H9 (cell line): ENCODE measurements at regions not wholly inside any gene's neighbourhood (a gene's known extent, or its start where the extent isn't known, plus 50 kb on each side); places are given as distances from the start of the nearest gene placed in this dataset.

ENCODE experiments used
- DNase-seq: peaks from one replicate; pipeline ENCODE4 v3.0.0-alpha.2; 2017
- H2AFZ ChIP-seq: one replicate; pipeline ENCODE4 v1.6.1; 2013; ENCODE audit warnings: mild to moderate bottlenecking, low read length, control low read depth, moderate library complexity
- H2AK5ac ChIP-seq: 2 replicates; pipeline ENCODE4 v1.6.1; 2013; ENCODE audit warnings: low read length, control low read depth, mixed read lengths; ENCODE audit not compliant: insufficient read length
- H2BK120ac ChIP-seq: one replicate; pipeline ENCODE4 v1.6.1; 2013; ENCODE audit warnings: low read depth, mild to moderate bottlenecking, low read length, control low read depth, inconsistent platforms; ENCODE audit not compliant: poor library complexity, severe bottlenecking
- H2BK12ac ChIP-seq: 2 replicates; pipeline ENCODE4 v1.6.1; 2013; ENCODE audit warnings: low read length, control low read depth, mixed read lengths, low read depth; ENCODE audit not compliant: insufficient read length
- H2BK15ac ChIP-seq: 2 replicates; pipeline ENCODE4 v1.6.1; 2013; ENCODE audit warnings: low read depth, low read length, control low read depth
- H2BK20ac ChIP-seq: one replicate; pipeline ENCODE4 v1.6.1; 2013; ENCODE audit warnings: low read depth, mild to moderate bottlenecking, low read length, control low read depth, inconsistent platforms; ENCODE audit not compliant: poor library complexity, severe bottlenecking
- H2BK5ac ChIP-seq: 2 replicates; pipeline ENCODE4 v1.6.1; 2013; ENCODE audit warnings: low read length, control low read depth, mixed read lengths; ENCODE audit not compliant: insufficient read length
- H3K14ac ChIP-seq: 2 replicates; pipeline ENCODE4 v1.6.1; 2013; ENCODE audit warnings: low read length, control low read depth; ENCODE audit not compliant: insufficient read depth
- H3K18ac ChIP-seq: 2 replicates; pipeline ENCODE4 v1.6.1; 2013; ENCODE audit warnings: low read depth, mild to moderate bottlenecking, mixed read lengths, low read length, control low read depth; ENCODE audit not compliant: insufficient read length
- H3K23ac ChIP-seq: 2 replicates; pipeline ENCODE4 v1.6.1; 2013; ENCODE audit warnings: low read length, control low read depth, mixed read lengths, low read depth; ENCODE audit not compliant: insufficient read length
- H3K23me2 ChIP-seq: 2 replicates; pipeline ENCODE4 v1.6.1; 2013; ENCODE audit warnings: low read depth, mild to moderate bottlenecking, mixed read lengths, low read length, control low read depth; ENCODE audit not compliant: insufficient read length, poor library complexity, severe bottlenecking
- H3K27ac ChIP-seq: 2 replicates; pipeline ENCODE4 v1.5.1; 2013; ENCODE audit warnings: low read length, control low read depth, mixed read lengths, low read depth; ENCODE audit not compliant: insufficient read length
- H3K27me3 ChIP-seq: 2 replicates; pipeline ENCODE4 v1.6.1; 2013; ENCODE audit warnings: low read length, control low read depth, inconsistent platforms; ENCODE audit not compliant: insufficient read depth
- H3K4ac ChIP-seq: 2 replicates; pipeline ENCODE4 v1.6.1; 2013; ENCODE audit warnings: low read depth, mild to moderate bottlenecking, control low read depth, inconsistent platforms, low read length, moderate library complexity
- H3K4me1 ChIP-seq: 2 replicates; pipeline ENCODE4 v1.6.1; 2013; ENCODE audit warnings: low read length, control low read depth, inconsistent platforms; ENCODE audit not compliant: insufficient read depth
- H3K4me2 ChIP-seq: 2 replicates; pipeline ENCODE4 v1.6.1; 2013; ENCODE audit warnings: low read length, control low read depth, mixed read lengths; ENCODE audit not compliant: insufficient read length, insufficient read depth
- H3K56ac ChIP-seq: 2 replicates; pipeline ENCODE4 v1.6.1; 2013; ENCODE audit warnings: low read depth, mild to moderate bottlenecking, mixed read lengths, low read length, control low read depth; ENCODE audit not compliant: insufficient read length
- H3K79me1 ChIP-seq: 2 replicates; pipeline ENCODE4 v1.6.1; 2013; ENCODE audit warnings: low read depth, mild to moderate bottlenecking, moderate library complexity, low read length, control low read depth, inconsistent platforms; ENCODE audit not compliant: insufficient read depth, poor library complexity, severe bottlenecking
- H3K79me2 ChIP-seq: 2 replicates; pipeline ENCODE4 v1.6.1; 2013; ENCODE audit warnings: low read length, control low read depth, inconsistent platforms; ENCODE audit not compliant: insufficient read depth
- H3K9ac ChIP-seq: 2 replicates; pipeline ENCODE4 v1.6.1; 2013; ENCODE audit warnings: low read length, control low read depth, mixed read lengths; ENCODE audit not compliant: insufficient read length; ENCODE audit errors: extremely low read depth
- H3K9me3 ChIP-seq: one replicate; pipeline ENCODE4 v1.6.1; 2013; ENCODE audit warnings: low read depth, low read length, inconsistent platforms; ENCODE audit not compliant: control insufficient read depth
- H3T11ph ChIP-seq: one replicate; pipeline ENCODE4 v1.6.1; 2013; ENCODE audit warnings: mild to moderate bottlenecking, low read length, control low read depth, inconsistent platforms
- H4K20me1 ChIP-seq: one replicate; pipeline ENCODE4 v1.6.1; 2013; ENCODE audit not compliant: control insufficient read depth, insufficient read length, insufficient read depth
- H4K5ac ChIP-seq: 2 replicates; pipeline ENCODE4 v1.6.1; 2013; ENCODE audit warnings: low read depth, mild to moderate bottlenecking, mixed read lengths, low read length, control low read depth; ENCODE audit not compliant: insufficient read length
- H4K8ac ChIP-seq: replicated peaks from 2 replicates; pipeline ENCODE4 v1.6.1; 2013; ENCODE audit warnings: low read length, control low read depth, mixed read lengths, low read depth; ENCODE audit not compliant: insufficient read length
- H4K91ac ChIP-seq: 2 replicates; pipeline ENCODE4 v1.6.1; 2013; ENCODE audit warnings: low read depth, mild to moderate bottlenecking, moderate library complexity, mixed read lengths, low read length, control low read depth; ENCODE audit not compliant: insufficient read length
- H3K27ac Mint-ChIP-seq, 3 experiments: 2 replicates in 2 of 3; 3 replicates in 1 of 3; pipeline ENCODE4 v1.8.0; 2020 to 2021; ENCODE audit warnings: mixed read lengths in 3 of 3, mild to moderate bottlenecking in 1 of 3, moderate library complexity in 1 of 3
- H3K27me3 Mint-ChIP-seq: 2 replicates; pipeline ENCODE4 v1.8.0; 2021; ENCODE audit warnings: low read depth, mild to moderate bottlenecking, moderate library complexity, mixed read lengths
- H3K36me3 Mint-ChIP-seq, 3 experiments: 2 replicates in 2 of 3; 3 replicates in 1 of 3; pipeline ENCODE4 v1.8.0; 2020 to 2021; ENCODE audit warnings: low read depth in 3 of 3, mixed read lengths in 3 of 3; ENCODE audit not compliant: insufficient read depth in 1 of 3
- H3K4me1 Mint-ChIP-seq, 2 experiments: 2 replicates each; pipeline ENCODE4 v1.8.0; 2020; ENCODE audit warnings: mixed read lengths in 2 of 2
- H3K4me3 Mint-ChIP-seq, 2 experiments: 2 replicates in 1 of 2; 3 replicates in 1 of 2; pipeline ENCODE4 v1.8.0; 2020 to 2021; ENCODE audit warnings: mild to moderate bottlenecking in 2 of 2, mixed read lengths in 2 of 2, moderate library complexity in 1 of 2
- H3K9me3 Mint-ChIP-seq, 2 experiments: 2 replicates in 1 of 2; 3 replicates in 1 of 2; pipeline ENCODE4 v1.8.0; 2020; ENCODE audit warnings: mild to moderate bottlenecking in 2 of 2, mixed read lengths in 2 of 2, moderate library complexity in 1 of 2
- CTCF ChIP-seq: fragments of 200-600 bp; sonication (generic); conservative IDR thresholded peaks from 3 replicates; pipeline ENCODE4 v1.8.0; 2021; ENCODE audit warnings: antibody characterized with exemption, mild to moderate bottlenecking
- WGBS: extraction: QIAGEN DNeasy Blood & Tissue Kit; methylation state at CpG from one replicate; pipeline ENCODE4 v1.1.7; 2013; ENCODE audit warnings: missing lambda C conversion rate, low lambda C conversion rate, mixed read lengths; ENCODE audit not compliant: insufficient read length; ENCODE audit errors: extremely low coverage; 5-methylcytosine and 5-hydroxymethylcytosine counted together

DNA sequence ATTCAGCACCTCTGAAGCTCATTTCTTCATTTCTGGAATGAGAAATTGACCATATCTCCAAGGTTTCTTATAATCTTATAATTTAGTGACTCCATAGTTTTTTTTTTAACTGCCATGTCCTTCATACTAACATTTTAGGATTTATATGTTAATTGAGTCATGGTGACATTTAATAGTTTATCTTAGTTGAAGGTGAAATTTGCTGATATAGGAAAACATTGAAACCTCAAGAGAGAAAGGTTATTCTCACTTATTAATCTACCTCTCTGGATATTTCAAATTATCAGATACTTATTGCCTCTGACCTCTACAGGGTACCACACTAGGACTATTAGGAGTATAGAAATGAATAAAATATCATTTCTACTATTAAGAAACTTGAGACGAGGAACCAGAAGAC, 499.0 kb downstream of the NUP35 start:
- Histone ChIP-seq H4K8ac (no peak overlapping the region), H3K23me2 (no peaks in the 10 kb centered on the region), H3K4me2 (no peak overlapping the region), H2BK20ac (no peak overlapping the region), H2BK5ac (no peak overlapping the region), H2BK15ac (no peak overlapping the region), H2BK12ac (no peak overlapping the region), H3T11ph (no peak overlapping the region), H3K4me1 (no peaks in the 10 kb centered on the region), H3K9ac (no peak overlapping the region), H3K27ac (no peak overlapping the region), H3K79me2 (no peaks in the 10 kb centered on the region), H3K18ac (no peak overlapping the region), H3K56ac (no peak overlapping the region), H3K9me3 (no peaks in the 10 kb centered on the region), H4K91ac (no peak overlapping the region), H4K5ac (no peak overlapping the region), H3K4ac (no peak overlapping the region), H2BK120ac (no peak overlapping the region), H3K23ac (no peak overlapping the region), H3K79me1 (no peaks in the 10 kb centered on the region), H3K27me3 (no peaks in the 10 kb centered on the region), H4K20me1 (no peaks in the 10 kb centered on the region), H2AFZ (no peak overlapping the region), H3K14ac (no peak overlapping the region), H2AK5ac (no peak overlapping the region)
- Mint-ChIP-seq H3K27me3 (no peaks in the 10 kb centered on the region), H3K4me3 (no peak overlapping the region), H3K27ac (no peak overlapping the region), H3K36me3 (peaks cover 1 to 10% (median 9%) of the 10 kb centered on the region in 3 experiments; a peak in 3 of 7 replicates), H3K4me1 (no peaks in the 10 kb centered on the region), H3K9me3 (peaks cover 3 to 9% of the 10 kb centered on the region in 2 experiments; a peak in 3 of 5 replicates)
- no peak for DNase-seq
- WGBS, result no CpG with 5 or more reads among the region's 1 CpG
- TF ChIP-seq CTCF, result no peak
